A673 (cell line): ENCODE measurements at regions not wholly inside any gene's neighbourhood (a gene's known extent, or its start where the extent isn't known, plus 50 kb on each side); places are given as distances from the start of the nearest gene placed in this dataset.

Experiments used
- CTCF ChIP-seq: fragments of 300-800, 200-600 bp; sonication (generic); conservative IDR thresholded peaks from 2 replicates; pipeline ENCODE4 v1.5.1; 2017; ENCODE audit warnings: low read depth, mild to moderate bottlenecking, antibody characterized with exemption, low read length, moderate library complexity, mixed read lengths
- EZH2 ChIP-seq: fragments of 200-600 bp; sonication (generic); IDR thresholded peaks from 2 replicates; pipeline ENCODE4 v1.6.1; 2017; ENCODE audit warnings: borderline replicate concordance, low read depth, mild to moderate bottlenecking, mixed read lengths, antibody characterized with exemption, low read length; ENCODE audit not compliant: poor library complexity, severe bottlenecking

DNA sequence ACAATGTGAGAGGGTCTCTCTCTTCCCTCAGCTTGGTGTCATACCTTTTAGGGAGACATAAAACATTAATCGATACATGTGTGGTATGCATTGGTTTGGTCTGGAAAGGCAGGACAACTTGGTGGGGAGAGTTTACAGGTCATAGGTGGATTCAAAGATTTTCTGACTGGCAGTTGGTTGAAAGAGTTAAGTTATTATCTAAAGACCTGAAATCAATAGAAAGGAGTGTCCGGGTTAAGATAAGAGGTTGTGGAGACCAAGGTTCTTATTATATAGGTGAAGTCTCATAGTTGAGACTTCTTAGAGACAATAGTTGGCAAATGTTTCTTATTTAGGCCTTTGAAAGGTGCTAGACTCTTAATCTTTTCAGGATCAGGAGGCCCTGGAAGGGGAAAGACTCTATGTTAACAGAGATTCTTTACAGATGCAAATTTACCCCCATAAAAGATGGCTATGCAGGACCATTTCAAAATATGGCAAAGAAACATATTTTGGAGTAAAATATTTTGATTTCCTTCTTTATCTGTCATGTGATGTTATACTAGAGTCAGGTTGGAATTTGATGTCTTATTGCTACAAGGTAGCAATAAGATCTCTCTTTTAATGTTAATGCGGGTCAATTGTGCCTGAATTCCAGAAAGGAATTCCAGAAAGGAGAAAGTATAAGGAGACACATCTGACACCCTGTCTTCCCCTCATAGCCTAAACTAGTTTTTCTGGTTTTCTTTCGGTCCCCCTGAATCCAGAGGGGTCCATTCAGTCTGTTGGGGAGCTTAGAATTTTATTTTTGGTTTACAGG lies 59.2 kb upstream of the RCBTB2 start:
- no peak for TF ChIP-seq EZH2
- TF ChIP-seq CTCF: no peak
